ENCODE measurements at regions not wholly inside any gene's neighbourhood (a gene's known extent, or its start where the extent isn't known, plus 50 kb on each side); places are given as distances from the start of the nearest gene placed in this dataset.

DNA sequence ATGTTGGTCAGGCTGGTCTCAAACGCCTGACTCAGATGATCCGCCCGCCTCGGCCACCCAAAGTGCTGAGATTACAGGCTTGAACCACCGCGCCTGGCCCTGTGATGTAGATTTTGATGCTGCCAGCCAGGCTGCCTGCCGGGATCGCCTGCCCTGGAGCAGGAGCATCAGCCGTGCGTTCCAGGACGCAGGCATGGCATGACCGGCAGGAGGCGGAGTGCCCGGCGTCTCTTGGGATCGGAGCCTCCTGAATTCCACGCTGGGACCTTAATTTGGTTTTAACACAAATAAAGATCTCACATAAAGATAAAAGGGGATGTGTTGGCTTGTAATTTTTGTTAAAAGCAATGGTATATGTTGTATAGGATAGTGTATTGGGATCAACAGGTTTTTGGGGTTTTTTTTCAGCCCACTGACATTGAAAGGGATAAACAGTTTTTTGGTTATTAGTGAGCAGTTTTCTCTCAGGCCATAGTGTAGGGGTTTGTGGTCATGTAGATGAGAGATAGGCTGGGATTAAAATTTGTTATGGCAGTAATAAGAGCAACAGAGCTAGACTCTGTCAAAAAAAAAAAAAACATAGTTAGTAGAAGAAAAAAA is 1406.4 kb downstream of the UQCRFS1 start:
- TF ChIP-seq, protein P1, sequence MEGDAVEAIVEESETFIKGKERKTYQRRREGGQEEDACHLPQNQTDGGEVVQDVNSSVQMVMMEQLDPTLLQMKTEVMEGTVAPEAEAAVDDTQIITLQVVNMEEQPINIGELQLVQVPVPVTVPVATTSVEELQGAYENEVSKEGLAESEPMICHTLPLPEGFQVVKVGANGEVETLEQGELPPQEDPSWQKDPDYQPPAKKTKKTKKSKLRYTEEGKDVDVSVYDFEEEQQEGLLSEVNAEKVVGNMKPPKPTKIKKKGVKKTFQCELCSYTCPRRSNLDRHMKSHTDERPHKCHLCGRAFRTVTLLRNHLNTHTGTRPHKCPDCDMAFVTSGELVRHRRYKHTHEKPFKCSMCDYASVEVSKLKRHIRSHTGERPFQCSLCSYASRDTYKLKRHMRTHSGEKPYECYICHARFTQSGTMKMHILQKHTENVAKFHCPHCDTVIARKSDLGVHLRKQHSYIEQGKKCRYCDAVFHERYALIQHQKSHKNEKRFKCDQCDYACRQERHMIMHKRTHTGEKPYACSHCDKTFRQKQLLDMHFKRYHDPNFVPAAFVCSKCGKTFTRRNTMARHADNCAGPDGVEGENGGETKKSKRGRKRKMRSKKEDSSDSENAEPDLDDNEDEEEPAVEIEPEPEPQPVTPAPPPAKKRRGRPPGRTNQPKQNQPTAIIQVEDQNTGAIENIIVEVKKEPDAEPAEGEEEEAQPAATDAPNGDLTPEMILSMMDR (IDR thresholded peaks at IDR 0.05), result no peak
- no peak for TF ChIP-seq POLR2A (IDR thresholded peaks at IDR 0.05)
